ENCODE measurements at regions not wholly inside any gene's neighbourhood (a gene's known extent, or its start where the extent isn't known, plus 50 kb on each side); places are given as distances from the start of the nearest gene placed in this dataset.
"Not testable (repeated sequence)": the region's sequence is repeated elsewhere in the genome, so short reads cannot be mapped to it uniquely, and the experiment has no call there.

GRCh38 chr7:51374936-51375335, 58.3 kb upstream of the COBL start:
- intact Hi-C loops (cut with DNase I), result no loop called here
- DNase-seq (ENCODE audit: missing footprints) (no peak), ATAC-seq (no peak)

GRCh38 chr7:51373607-51374006, 57.0 kb upstream of the COBL start:
- intact Hi-C loops (cut with DNase I); ATAC-seq; DNase-seq (ENCODE audit: missing footprints): not testable (repeated sequence)

- DNase-seq (ENCODE audit: missing footprints), result no peak
- intact Hi-C loops (cut with DNase I), result no loop called here
- no peak for ATAC-seq
Observed at GRCh38 chr7:51369746-51370145, 53.1 kb upstream of the COBL start.

GRCh38 chr7:51369228-51369627, 52.6 kb upstream of the COBL start:
- ATAC-seq; intact Hi-C loops (cut with DNase I); DNase-seq (ENCODE audit: missing footprints): not testable (repeated sequence)

DNA sequence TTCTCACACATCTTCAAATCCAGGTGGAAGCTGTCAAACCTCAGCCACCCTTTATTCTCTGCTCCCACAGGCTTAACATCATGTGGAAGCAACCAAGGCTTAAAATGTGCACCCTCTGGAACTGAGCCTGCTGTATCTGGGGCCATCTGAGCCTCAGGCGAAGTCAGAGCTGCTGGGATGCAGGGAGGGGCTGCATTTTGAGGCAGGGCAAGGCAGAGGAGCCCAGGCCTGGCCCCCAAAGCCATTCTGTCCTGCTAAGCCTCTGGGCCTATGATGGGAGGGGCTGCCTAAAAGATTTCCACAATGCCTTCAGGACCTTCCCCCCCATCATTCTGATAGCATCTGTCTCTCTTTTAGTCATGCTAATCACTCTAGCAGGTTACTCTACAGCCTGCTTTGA, 51.7 kb upstream of the COBL start:
- intact Hi-C loops (cut with DNase I), result no loop called here
- ATAC-seq, result no peak

DNA sequence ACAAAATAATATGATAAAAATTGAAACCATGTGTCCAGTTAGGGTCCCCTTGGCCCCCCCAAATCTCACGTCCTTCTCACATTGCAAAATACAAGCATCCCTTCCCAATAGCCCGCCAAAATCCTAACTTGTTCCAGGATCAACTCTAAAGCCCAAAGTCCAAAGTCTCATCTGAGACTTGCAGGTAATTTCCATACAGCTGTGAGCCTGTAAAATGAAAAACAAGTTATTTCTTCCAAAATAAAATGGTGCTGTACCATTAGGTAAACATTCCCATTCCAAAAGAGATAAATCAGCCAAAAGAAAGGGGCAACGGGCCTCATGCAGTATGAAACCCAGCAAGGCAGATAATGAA, 51.0 kb upstream of the COBL start:
- intact Hi-C loops (cut with DNase I), result loop anchor here (1.0 kb wide), 1 partner anchor 206 kb away; no protein-coding TSS in a partner anchor
- ATAC-seq (no peak), DNase-seq (ENCODE audit: missing footprints) (no peak)

More for the DNA sequence above, 51.7 kb upstream of the COBL start:
- DNase-seq (ENCODE audit: missing footprints), result no peak

GRCh38 chr7:51366930-51367613, 50.5 kb upstream of the COBL start:
- intact Hi-C loops (cut with DNase I), result loop anchor here (1.0 kb wide), 1 partner anchor 206 kb away; no protein-coding TSS in a partner anchor
- ATAC-seq (peak; percentile 87), DNase-seq (ENCODE audit: missing footprints) (no peak)
